Suprapubic skin (tissue), 4 donors: ENCODE measurements at regions not wholly inside any gene's neighbourhood (a gene's known extent, or its start where the extent isn't known, plus 50 kb on each side); places are given as distances from the start of the nearest gene placed in this dataset.

ENCODE experiments used
- DNase-seq, 2 donors: peaks; one replicate each; pipeline ENCODE4 v3.0.0-alpha.2; 2019; ENCODE audit warnings: low spot score in 2 of 2
- H3K27ac ChIP-seq: fragments of 200-600 bp; sonication (generic); one replicate; pipeline ENCODE4 v1.5.1; 2019
- H3K27me3 ChIP-seq: fragments of 200-600 bp; sonication (generic); one replicate; pipeline ENCODE4 v1.5.1; 2019
- H3K36me3 ChIP-seq: fragments of 200-600 bp; sonication (generic); one replicate; pipeline ENCODE4 v1.5.1; 2019
- H3K4me1 ChIP-seq: fragments of 200-600 bp; sonication (generic); one replicate; pipeline ENCODE4 v1.5.1; 2019
- H3K4me3 ChIP-seq: fragments of 200-600 bp; sonication (generic); one replicate; pipeline ENCODE4 v1.5.1; 2019; ENCODE audit warnings: mild to moderate bottlenecking
- H3K9me3 ChIP-seq: fragments of 200-600 bp; sonication (generic); one replicate; pipeline ENCODE4 v1.5.1; 2019
- EP300 ChIP-seq: sonication (generic); formaldehyde crosslinking; IDR thresholded peaks from one replicate; pipeline ENCODE4 v1.6.1; 2017; ENCODE audit warnings: antibody characterized with exemption
- POLR2A ChIP-seq, 2 donors: fragments of 450-650 bp; IDR thresholded peaks; one replicate each; pipeline ENCODE4 v1.6.1; 2017; ENCODE audit warnings: antibody characterized with exemption in 2 of 2, mild to moderate bottlenecking in 2 of 2, moderate library complexity in 2 of 2
- POLR2AphosphoS5 ChIP-seq, 3 donors: sonication (generic); formaldehyde crosslinking; IDR thresholded peaks; one replicate each; pipeline ENCODE4 v1.6.1; 2017; ENCODE audit warnings: antibody characterized with exemption in 3 of 3
- whole genome bisulfite sequencing: methylation state at CpG from one replicate; pipeline ENCODE4 v1.1.5; 2018; 5-methylcytosine and 5-hydroxymethylcytosine counted together
- TF ChIP-seq, protein P1 (sequence below), 2 donors: fragments of 200-600 bp in 1 of 2; fragments of 450-650 bp in 1 of 2; sonication (generic) in 1 of 2; IDR thresholded peaks; one replicate each; pipeline ENCODE4 v1.5.1; 2016 to 2019; ENCODE audit warnings: antibody characterized with exemption in 2 of 2, mild to moderate bottlenecking in 1 of 2, moderate library complexity in 1 of 2

DNA sequence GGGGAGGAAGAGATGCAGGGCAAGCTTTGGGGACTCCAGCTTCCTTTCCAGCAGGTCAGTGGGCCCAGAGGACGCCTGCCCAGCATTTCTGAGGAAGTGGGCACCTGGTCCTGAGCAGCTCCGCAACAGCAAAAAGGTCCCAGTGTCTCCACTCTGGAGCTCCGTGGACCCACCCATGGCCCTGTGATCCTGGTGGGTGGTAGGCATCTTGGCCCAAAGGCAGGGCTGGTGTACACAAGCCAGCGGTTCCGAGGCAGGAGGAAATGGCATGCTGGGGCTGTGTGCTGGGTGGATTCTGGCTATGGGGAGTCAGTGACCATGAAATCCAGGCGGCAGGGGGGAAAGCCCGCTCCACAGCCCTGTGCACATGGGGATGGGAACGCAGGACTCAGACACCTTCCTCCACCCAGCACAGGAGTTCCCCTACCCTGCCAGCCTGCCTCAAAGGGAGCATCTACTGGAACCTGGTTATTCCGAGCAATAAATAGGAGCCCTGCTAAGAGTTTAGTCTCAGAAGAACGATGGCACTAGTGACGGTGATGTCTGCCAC is 206.0 kb downstream of the GLI2 start:
- H3K27me3 ChIP-seq: no peaks in the 10 kb centered on the region
- TF ChIP-seq POLR2AphosphoS5 (IDR thresholded peaks at IDR 0.05) (no peak), POLR2A (IDR thresholded peaks at IDR 0.05) (no peak), EP300 (no peak)
- TF ChIP-seq, protein P1, sequence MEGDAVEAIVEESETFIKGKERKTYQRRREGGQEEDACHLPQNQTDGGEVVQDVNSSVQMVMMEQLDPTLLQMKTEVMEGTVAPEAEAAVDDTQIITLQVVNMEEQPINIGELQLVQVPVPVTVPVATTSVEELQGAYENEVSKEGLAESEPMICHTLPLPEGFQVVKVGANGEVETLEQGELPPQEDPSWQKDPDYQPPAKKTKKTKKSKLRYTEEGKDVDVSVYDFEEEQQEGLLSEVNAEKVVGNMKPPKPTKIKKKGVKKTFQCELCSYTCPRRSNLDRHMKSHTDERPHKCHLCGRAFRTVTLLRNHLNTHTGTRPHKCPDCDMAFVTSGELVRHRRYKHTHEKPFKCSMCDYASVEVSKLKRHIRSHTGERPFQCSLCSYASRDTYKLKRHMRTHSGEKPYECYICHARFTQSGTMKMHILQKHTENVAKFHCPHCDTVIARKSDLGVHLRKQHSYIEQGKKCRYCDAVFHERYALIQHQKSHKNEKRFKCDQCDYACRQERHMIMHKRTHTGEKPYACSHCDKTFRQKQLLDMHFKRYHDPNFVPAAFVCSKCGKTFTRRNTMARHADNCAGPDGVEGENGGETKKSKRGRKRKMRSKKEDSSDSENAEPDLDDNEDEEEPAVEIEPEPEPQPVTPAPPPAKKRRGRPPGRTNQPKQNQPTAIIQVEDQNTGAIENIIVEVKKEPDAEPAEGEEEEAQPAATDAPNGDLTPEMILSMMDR (IDR thresholded peaks at IDR 0.05): no peak
- DNase-seq: no peak
- H3K4me3 ChIP-seq: no peak overlapping the region
- no peaks in the 10 kb centered on the region for H3K9me3 ChIP-seq
- H3K4me1 ChIP-seq: peaks cover 11% of the 10 kb centered on the region
- 85% methylated on average over 4 of the region's 11 CpGs for WGBS
- no peak overlapping the region for H3K27ac ChIP-seq
- H3K36me3 ChIP-seq: no peaks in the 10 kb centered on the region

DNA sequence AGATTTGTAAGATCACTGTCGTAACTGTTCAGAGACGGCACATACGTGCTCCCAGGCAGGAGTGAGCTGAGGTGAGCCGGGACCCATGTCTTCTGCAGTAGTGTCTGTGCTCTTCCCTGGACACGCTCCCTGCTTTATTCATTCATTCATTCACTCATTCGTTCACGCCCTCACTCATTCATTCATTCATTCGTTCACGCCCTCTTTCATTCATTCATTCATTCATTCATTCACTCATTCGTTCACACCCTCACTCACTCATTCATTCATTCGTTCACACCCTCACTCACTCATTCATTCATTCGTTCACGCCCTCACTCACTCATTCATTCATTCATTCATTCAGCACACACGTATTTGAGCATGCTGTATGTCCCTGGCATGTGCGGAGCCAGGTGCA is 207.0 kb downstream of the GLI2 start:
- 93% methylated on average over 15 of the region's 15 CpGs for WGBS
- TF ChIP-seq POLR2A (IDR thresholded peaks at IDR 0.05) (no peak), EP300 (no peak), POLR2AphosphoS5 (IDR thresholded peaks at IDR 0.05) (no peak)
- TF ChIP-seq, protein P1 (IDR thresholded peaks at IDR 0.05): no peak
- H3K27me3 ChIP-seq: no peaks in the 10 kb centered on the region
- no peaks in the 10 kb centered on the region for H3K9me3 ChIP-seq
- no peak overlapping the region for H3K27ac ChIP-seq
- H3K36me3 ChIP-seq: no peaks in the 10 kb centered on the region
- H3K4me1 ChIP-seq: peaks cover 4% of the 10 kb centered on the region
- no peak for DNase-seq
- no peak overlapping the region for H3K4me3 ChIP-seq

DNA sequence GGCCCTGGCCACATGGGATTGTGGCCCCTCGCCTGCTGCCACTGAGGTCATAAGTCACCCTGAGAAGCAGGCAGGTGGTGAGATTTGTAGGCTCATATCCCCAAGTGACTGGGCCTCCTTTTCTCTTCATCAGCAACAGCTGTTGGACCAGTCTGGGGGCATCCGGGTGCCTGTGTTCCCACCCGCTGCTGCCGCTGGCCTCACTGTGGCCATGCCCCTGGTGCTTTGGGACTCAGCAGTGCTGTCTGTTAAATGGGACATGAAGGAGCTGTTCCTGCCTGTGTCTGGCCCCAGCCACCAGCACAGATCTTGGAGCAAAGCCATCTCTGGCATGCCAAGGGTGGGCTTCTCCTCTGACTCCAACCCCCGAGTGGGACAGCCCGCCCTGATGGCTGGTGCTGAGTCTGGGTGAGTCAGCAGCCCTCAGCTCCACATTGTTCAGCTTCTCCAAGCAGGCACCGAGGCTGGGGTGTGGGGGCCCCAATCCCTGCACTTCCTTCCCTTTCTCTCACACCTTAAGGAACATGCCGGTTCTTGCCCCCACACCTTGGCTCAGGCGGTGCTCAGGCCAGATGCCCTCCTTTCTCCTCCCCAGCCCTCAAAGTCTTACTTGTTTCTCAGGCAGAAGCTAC is 207.9 kb downstream of the GLI2 start:
- Histone ChIP-seq H3K27me3 (no peaks in the 10 kb centered on the region), H3K4me1 (no peaks in the 10 kb centered on the region), H3K36me3 (no peaks in the 10 kb centered on the region), H3K4me3 (no peak overlapping the region), H3K27ac (no peak overlapping the region), H3K9me3 (no peaks in the 10 kb centered on the region)
- TF ChIP-seq, protein P1 (IDR thresholded peaks at IDR 0.05): no peak
- TF ChIP-seq POLR2AphosphoS5 (IDR thresholded peaks at IDR 0.05) (no peak), EP300 (no peak), POLR2A (IDR thresholded peaks at IDR 0.05) (no peak)
- no peak for DNase-seq
- WGBS: 82% methylated on average over 6 of the region's 9 CpGs

DNA sequence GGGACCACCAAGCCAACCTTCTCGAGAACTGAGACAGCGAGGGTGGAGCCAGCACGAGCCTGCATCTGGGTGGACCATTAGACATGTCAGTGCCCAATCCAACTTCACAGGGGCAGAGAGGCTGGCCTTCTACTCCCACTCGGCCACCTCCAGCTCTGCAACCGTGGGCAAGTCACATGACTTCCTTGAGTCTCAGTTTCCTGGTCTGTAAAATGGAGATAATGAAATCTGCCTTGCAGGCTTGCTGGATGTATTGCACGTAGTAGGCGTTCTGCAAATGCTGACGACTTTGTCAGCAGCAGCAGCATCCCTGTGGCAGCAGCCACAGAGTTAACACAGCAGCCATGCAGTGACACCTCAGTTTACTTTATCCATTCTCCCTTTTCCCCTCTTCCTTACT is 208.9 kb downstream of the GLI2 start:
- H3K27me3 ChIP-seq: no peaks in the 10 kb centered on the region
- no peaks in the 10 kb centered on the region for H3K4me1 ChIP-seq
- 95% methylated on average over 3 of the region's 8 CpGs for WGBS
- H3K27ac ChIP-seq: no peak overlapping the region
- H3K4me3 ChIP-seq: no peak overlapping the region
- no peak for DNase-seq
- TF ChIP-seq POLR2A (IDR thresholded peaks at IDR 0.05) (no peak), EP300 (no peak), POLR2AphosphoS5 (IDR thresholded peaks at IDR 0.05) (no peak)
- TF ChIP-seq, protein P1 (IDR thresholded peaks at IDR 0.05): no peak
- no peaks in the 10 kb centered on the region for H3K36me3 ChIP-seq
- no peaks in the 10 kb centered on the region for H3K9me3 ChIP-seq

DNA sequence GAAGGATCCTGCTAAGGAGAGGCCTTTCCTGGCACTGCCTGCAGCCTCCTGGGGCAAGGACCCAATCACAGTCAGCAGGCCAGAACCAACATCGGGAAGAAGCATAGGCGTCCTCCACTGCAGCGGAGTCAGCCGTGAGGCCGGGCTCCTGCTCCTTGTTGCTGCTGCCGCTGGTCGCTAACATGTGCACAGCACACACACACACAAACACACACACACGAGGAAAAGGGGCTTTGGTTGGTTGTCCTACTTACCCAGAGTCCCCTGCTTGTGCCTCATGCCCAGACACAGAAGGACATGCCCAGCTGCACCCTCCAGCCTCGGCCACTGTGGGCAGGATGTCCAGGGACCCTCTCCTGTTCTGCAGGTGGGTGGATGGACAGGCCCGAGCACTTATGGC is 209.4 kb downstream of the GLI2 start:
- WGBS: 80% methylated on average over 9 of the region's 10 CpGs
- Histone ChIP-seq H3K4me3 (no peak overlapping the region), H3K9me3 (no peaks in the 10 kb centered on the region), H3K27ac (no peak overlapping the region), H3K4me1 (no peaks in the 10 kb centered on the region), H3K36me3 (no peaks in the 10 kb centered on the region), H3K27me3 (no peaks in the 10 kb centered on the region)
- no peak for DNase-seq
- TF ChIP-seq, protein P1 (IDR thresholded peaks at IDR 0.05): no peak
- TF ChIP-seq POLR2AphosphoS5 (IDR thresholded peaks at IDR 0.05) (no peak), POLR2A (IDR thresholded peaks at IDR 0.05) (no peak), EP300 (no peak)
